Endothelial cell of umbilical vein (primary cell): ENCODE measurements at regions not wholly inside any gene's neighbourhood (a gene's known extent, or its start where the extent isn't known, plus 50 kb on each side); places are given as distances from the start of the nearest gene placed in this dataset.

Experiments used
- BruUV-seq: library from RNA; stranded (reverse); fragments of 400-500 nt; replicated peaks from 2 replicates; lab custom pipeline; 2021; lab: Mats Ljungman, UMichigan
- CTCF ChIA-PET: fragments of 300-600, 350-600 bp; sonication (Branson Sonifier 250); formaldehyde crosslinking; loops from one replicate; lab custom pipeline; 2021; ENCODE audit warnings: antibody characterized with exemption, inconsistent platforms; lab: Charles Lee
- POLR2A ChIA-PET: fragments of 300-600, 350-600 bp; sonication (Branson Sonifier 250); formaldehyde crosslinking; loops from one replicate; lab custom pipeline; 2021; ENCODE audit warnings: antibody characterized with exemption, inconsistent platforms; lab: Charles Lee
- DNase-seq: peaks from one replicate; pipeline ENCODE4 v3.0.0-alpha.2; 2011; ENCODE audit warnings: low read depth, low spot score
- FAIRE-seq: peaks from 2 replicates; lab custom pipeline; 2011; peaks lifted over from hg19 to GRCh38; lab: Jason Lieb, UNC
- H2AFZ ChIP-seq: 2 replicates; pipeline ENCODE4 v1.6.0; 2012; ENCODE audit warnings: low read depth, low read length, control low read depth, inconsistent platforms
- H3K27ac ChIP-seq: 2 replicates; pipeline ENCODE4 v1.5.1; 2011; ENCODE audit warnings: low read depth, mild to moderate bottlenecking, control low read depth, low read length, moderate library complexity; ENCODE audit not compliant: insufficient read depth
- H3K27me3 ChIP-seq, 2 experiments: 2 replicates each; pipeline versions ENCODE4 v1.6.0 to v1.6.1; 2011; ENCODE audit warnings: low read length in 2 of 2, mixed read lengths in 1 of 2; ENCODE audit not compliant: control insufficient read depth in 2 of 2, insufficient read depth in 2 of 2
- H3K36me3 ChIP-seq, 2 experiments: 2 replicates in 1 of 2; 3 replicates in 1 of 2; pipeline ENCODE4 v1.5.1; 2011; ENCODE audit warnings: low read length in 2 of 2, mild to moderate bottlenecking in 1 of 2, moderate library complexity in 1 of 2; ENCODE audit not compliant: control insufficient read depth in 2 of 2, insufficient read depth in 2 of 2; ENCODE audit errors: extremely low read depth in 1 of 2
- H3K4me1 ChIP-seq: 3 replicates; pipeline ENCODE4 v1.5.1; 2011; ENCODE audit warnings: mild to moderate bottlenecking, low read length; ENCODE audit not compliant: control insufficient read depth, insufficient read depth; ENCODE audit errors: extremely low read depth
- H3K4me2 ChIP-seq: 2 replicates; pipeline ENCODE4 v1.6.1; 2011; ENCODE audit warnings: low read length, control low read depth, mixed read lengths; ENCODE audit not compliant: insufficient read depth
- H3K4me3 ChIP-seq, 3 experiments: fragments of 200-600 bp in 1 of 3; sonication (generic), shearing (Covaris generic) in 1 of 3; replicated peaks in 1 of 3; 2 replicates each; pipeline ENCODE4 v1.5.1; 2011 to 2016; ENCODE audit warnings: control low read depth in 3 of 3, low read length in 3 of 3, mild to moderate bottlenecking in 2 of 3, inconsistent platforms in 1 of 3, low read depth in 1 of 3, moderate library complexity in 1 of 3; ENCODE audit not compliant: insufficient read depth in 1 of 3
- H3K79me2 ChIP-seq: 2 replicates; pipeline ENCODE4 v1.6.0; 2012; ENCODE audit warnings: low read length, inconsistent platforms; ENCODE audit not compliant: control insufficient read depth, insufficient read depth
- H3K9ac ChIP-seq: replicated peaks from 2 replicates; pipeline ENCODE3; 2011; ENCODE audit warnings: low read length, control low read depth; ENCODE audit not compliant: insufficient read depth; ENCODE audit errors: extremely low read depth
- H3K9me1 ChIP-seq: replicated peaks from 3 replicates; pipeline ENCODE4 v1.6.0; 2011; ENCODE audit warnings: mild to moderate bottlenecking, low read length; ENCODE audit not compliant: control insufficient read depth, insufficient read depth; ENCODE audit errors: extremely low read depth
- H3K9me3 ChIP-seq: replicated peaks from 2 replicates; pipeline ENCODE4 v1.5.1; 2012; ENCODE audit warnings: low read length, inconsistent platforms; ENCODE audit not compliant: control insufficient read depth, insufficient read depth
- H4K20me1 ChIP-seq: replicated peaks from 2 replicates; pipeline ENCODE3; 2011; ENCODE audit warnings: mild to moderate bottlenecking, low read length; ENCODE audit not compliant: control insufficient read depth, insufficient read depth; ENCODE audit errors: extremely low read depth
- CTCF ChIP-seq, 2 donors: IDR thresholded peaks; 1 replicate in 1 of 2; 2 replicates in 1 of 2; pipeline ENCODE4 v1.5.1; 2011; ENCODE audit warnings: low read length in 2 of 2, mild to moderate bottlenecking in 2 of 2, moderate library complexity in 2 of 2, control low read depth in 1 of 2, inconsistent platforms in 1 of 2, low read depth in 1 of 2; ENCODE audit not compliant: insufficient read depth in 1 of 2; ENCODE audit errors: extremely low read depth in 1 of 2
- EZH2 ChIP-seq: IDR thresholded peaks from 2 replicates; pipeline ENCODE4 v1.6.1; 2012; ENCODE audit warnings: borderline replicate concordance, low read depth, mild to moderate bottlenecking, moderate library complexity, low read length, inconsistent platforms; ENCODE audit not compliant: severe bottlenecking
- FOS ChIP-seq: IDR thresholded peaks from 2 replicates; pipeline ENCODE4 v1.6.1; 2011; ENCODE audit warnings: mild to moderate bottlenecking, low read length, moderate library complexity, borderline replicate concordance; ENCODE audit not compliant: insufficient read depth
- GATA2 ChIP-seq: IDR thresholded peaks from 2 replicates; pipeline ENCODE4 v1.7.0; 2011; ENCODE audit warnings: low read depth, mild to moderate bottlenecking, moderate library complexity, mixed read lengths, low read length; ENCODE audit not compliant: insufficient read length, insufficient read depth
- JUN ChIP-seq: IDR thresholded peaks from 2 replicates; pipeline ENCODE4 v1.6.1; 2011; ENCODE audit warnings: borderline replicate concordance, low read depth; ENCODE audit not compliant: insufficient read length, insufficient read depth
- MAX ChIP-seq: IDR thresholded peaks from 2 replicates; pipeline ENCODE4 v1.6.1; 2011; ENCODE audit not compliant: insufficient read depth, insufficient read length
- MYC ChIP-seq: IDR thresholded peaks from one replicate; pipeline ENCODE4 v1.6.1; 2011; ENCODE audit warnings: mild to moderate bottlenecking, low read depth, low read length
- POLR2A ChIP-seq: IDR thresholded peaks from 2 replicates; pipeline ENCODE4 v1.6.1; 2012; ENCODE audit warnings: low read depth, mild to moderate bottlenecking, control low read depth, low read length
- POLR2AphosphoS5 ChIP-seq: IDR thresholded peaks from 2 replicates; pipeline ENCODE4 v1.6.1; 2012; ENCODE audit warnings: low read depth, mild to moderate bottlenecking, control low read depth, low read length, moderate library complexity; ENCODE audit not compliant: insufficient read depth
- dilution Hi-C: fragments of 300-500 bp; cut with MboI; formaldehyde crosslinking; loops from one replicate; pipeline ENCODE4 v1.15.0; 2019; ENCODE audit warnings: low sequenced_read_pairs; ENCODE audit not compliant: extremely low pct_ligation_motif_present
- intact Hi-C: fragments of 100-400 bp; cut with micrococcal nuclease; formaldehyde crosslinking; loops from one replicate; pipeline ENCODE4 v1.10.0; 2022

- Histone ChIP-seq H3K9me1 (no peaks in the 10 kb centered on the region), H3K9ac (no peak overlapping the region), H3K4me3 (no peak overlapping the region), H3K36me3 (no peaks in the 10 kb centered on the region), H3K79me2 (no peaks in the 10 kb centered on the region), H3K27me3 (no peaks in the 10 kb centered on the region), H3K4me2 (no peak overlapping the region), H3K4me1 (no peaks in the 10 kb centered on the region), H3K9me3 (no peaks in the 10 kb centered on the region), H4K20me1 (no peaks in the 10 kb centered on the region), H2AFZ (no peak overlapping the region), H3K27ac (no peak overlapping the region)
- intact Hi-C loops = no loop called here
- FAIRE-seq (no peak), DNase-seq (no peak)
- TF ChIP-seq POLR2A (no peak), POLR2AphosphoS5 (no peak), MYC (no peak), EZH2 (no peak), JUN (no peak), FOS (no peak), CTCF (IDR thresholded peaks at IDR 0.05; ENCODE audit: extremely low read depth in 1 of 2, insufficient read depth in 1 of 2, low read depth in 1 of 2, low read length in 2 of 2) (no peak), MAX (no peak), GATA2 (no peak)
- no TSS peak for BruUV-seq
- dilution Hi-C loops = no loop called here
- POLR2A ChIA-PET = no interaction called here
- CTCF ChIA-PET = no interaction called here
These were observed 96.8 kb upstream of the MLIP start for GRCh38 chr6:54014440-54014839.
